ENCODE measurements at regions not wholly inside any gene's neighbourhood (a gene's known extent, or its start where the extent isn't known, plus 50 kb on each side); places are given as distances from the start of the nearest gene placed in this dataset.

DNA sequence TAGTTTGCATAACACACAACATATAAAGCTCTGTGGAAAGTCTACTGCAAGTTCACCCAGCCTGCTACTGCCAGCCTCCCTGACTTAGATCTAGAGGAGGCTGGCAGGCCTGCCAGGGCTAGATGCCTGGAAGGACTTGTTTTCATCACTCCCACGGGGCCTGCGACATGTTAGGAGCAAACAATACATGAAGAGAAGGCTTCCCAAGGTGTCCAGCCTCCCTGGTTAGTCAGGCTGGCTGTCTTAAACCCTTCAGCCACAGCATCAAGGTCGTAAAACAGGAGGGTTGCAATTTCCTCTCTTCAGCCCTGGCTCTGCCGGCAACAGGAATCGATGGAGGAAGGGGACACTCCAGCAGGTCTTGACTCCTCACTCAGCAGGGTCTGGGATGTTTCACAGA lies 104.5 kb downstream of the NGF start:
- H3K27ac Mint-ChIP-seq: no peak overlapping the region
- no peaks in the 10 kb centered on the region for H3K9me3 Mint-ChIP-seq
- no peaks in the 10 kb centered on the region for H3K4me1 Mint-ChIP-seq
- intact Hi-C loops (cut with micrococcal nuclease): no loop called here
- no peak for DNase-seq
- H3K36me3 Mint-ChIP-seq (ENCODE audit: low read depth): no peaks in the 10 kb centered on the region
- H3K27me3 Mint-ChIP-seq: no peaks in the 10 kb centered on the region
- no peak overlapping the region for H3K4me3 Mint-ChIP-seq

DNA sequence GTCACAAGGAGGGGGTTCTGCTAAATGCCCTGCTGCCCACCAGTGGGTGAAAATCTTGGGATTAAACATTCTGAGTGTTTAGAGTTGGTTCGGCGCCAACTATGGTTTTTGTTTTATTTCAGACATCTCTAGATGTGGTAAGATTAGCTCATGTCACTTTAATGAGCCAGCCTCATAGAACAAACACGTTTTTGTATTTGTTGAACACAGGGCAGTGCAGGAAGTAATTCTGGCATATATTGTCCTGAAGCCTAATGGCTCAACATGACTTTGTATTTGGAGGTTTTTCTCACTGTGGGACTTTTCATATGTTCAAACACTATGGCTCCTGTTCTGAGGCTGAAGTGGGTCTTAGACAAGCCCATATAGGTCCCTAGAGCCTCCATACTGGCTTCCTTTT lies 107.8 kb downstream of the NGF start:
- intact Hi-C loops (cut with micrococcal nuclease): no loop called here
- Mint-ChIP-seq H3K27ac (no peak overlapping the region), H3K36me3 (ENCODE audit: low read depth) (no peaks in the 10 kb centered on the region), H3K27me3 (no peaks in the 10 kb centered on the region), H3K4me3 (no peak overlapping the region), H3K4me1 (no peaks in the 10 kb centered on the region), H3K9me3 (no peaks in the 10 kb centered on the region)
- no peak for DNase-seq

DNA sequence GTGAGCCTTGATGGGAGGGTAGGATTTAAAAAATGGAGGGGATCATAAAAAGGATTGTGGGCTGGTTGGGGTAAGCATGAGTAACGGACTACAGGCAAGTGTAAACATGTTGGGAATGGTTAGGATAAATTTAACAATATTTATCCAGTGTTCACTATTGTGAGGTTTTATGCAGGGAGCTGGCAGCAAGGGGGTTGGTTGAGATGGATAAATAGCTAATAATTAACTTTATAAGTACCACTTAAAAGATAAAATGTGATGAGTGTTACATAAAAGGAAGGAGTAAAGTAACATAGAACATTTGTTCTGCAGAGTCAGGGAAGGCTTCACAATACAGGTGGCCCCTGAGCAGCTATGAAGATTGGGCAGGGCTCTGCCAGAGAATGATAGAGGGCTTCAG lies 109.0 kb downstream of the NGF start:
- H3K27ac Mint-ChIP-seq: no peak overlapping the region
- no peaks in the 10 kb centered on the region for H3K36me3 Mint-ChIP-seq (ENCODE audit: low read depth)
- no peaks in the 10 kb centered on the region for H3K27me3 Mint-ChIP-seq
- intact Hi-C loops (cut with micrococcal nuclease): no loop called here
- H3K9me3 Mint-ChIP-seq: no peaks in the 10 kb centered on the region
- no peak for DNase-seq
- no peaks in the 10 kb centered on the region for H3K4me1 Mint-ChIP-seq
- no peak overlapping the region for H3K4me3 Mint-ChIP-seq

DNA sequence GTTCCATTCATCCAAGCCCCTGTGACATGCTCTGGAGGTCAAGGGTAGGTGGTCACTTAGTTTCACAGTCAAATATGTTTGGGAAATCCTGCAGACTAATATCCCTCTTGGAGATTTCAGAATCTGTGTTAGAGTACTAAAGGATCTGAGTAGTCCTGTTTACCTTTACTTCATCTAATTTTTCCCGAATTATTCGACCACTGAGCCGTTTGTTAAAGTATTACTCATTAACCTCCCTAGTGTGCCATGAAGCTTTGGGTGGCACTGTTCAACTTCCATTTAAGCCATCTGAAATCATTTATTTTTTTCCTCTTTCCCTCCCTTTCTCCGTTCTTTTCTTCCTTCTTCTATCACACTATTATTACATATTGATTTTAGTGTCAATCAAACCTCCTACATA lies 109.9 kb downstream of the NGF start:
- Mint-ChIP-seq H3K4me1 (no peaks in the 10 kb centered on the region), H3K27ac (no peak overlapping the region), H3K4me3 (no peak overlapping the region), H3K36me3 (ENCODE audit: low read depth) (no peaks in the 10 kb centered on the region), H3K9me3 (no peaks in the 10 kb centered on the region), H3K27me3 (no peaks in the 10 kb centered on the region)
- intact Hi-C loops (cut with micrococcal nuclease): no loop called here
- DNase-seq: no peak

DNA sequence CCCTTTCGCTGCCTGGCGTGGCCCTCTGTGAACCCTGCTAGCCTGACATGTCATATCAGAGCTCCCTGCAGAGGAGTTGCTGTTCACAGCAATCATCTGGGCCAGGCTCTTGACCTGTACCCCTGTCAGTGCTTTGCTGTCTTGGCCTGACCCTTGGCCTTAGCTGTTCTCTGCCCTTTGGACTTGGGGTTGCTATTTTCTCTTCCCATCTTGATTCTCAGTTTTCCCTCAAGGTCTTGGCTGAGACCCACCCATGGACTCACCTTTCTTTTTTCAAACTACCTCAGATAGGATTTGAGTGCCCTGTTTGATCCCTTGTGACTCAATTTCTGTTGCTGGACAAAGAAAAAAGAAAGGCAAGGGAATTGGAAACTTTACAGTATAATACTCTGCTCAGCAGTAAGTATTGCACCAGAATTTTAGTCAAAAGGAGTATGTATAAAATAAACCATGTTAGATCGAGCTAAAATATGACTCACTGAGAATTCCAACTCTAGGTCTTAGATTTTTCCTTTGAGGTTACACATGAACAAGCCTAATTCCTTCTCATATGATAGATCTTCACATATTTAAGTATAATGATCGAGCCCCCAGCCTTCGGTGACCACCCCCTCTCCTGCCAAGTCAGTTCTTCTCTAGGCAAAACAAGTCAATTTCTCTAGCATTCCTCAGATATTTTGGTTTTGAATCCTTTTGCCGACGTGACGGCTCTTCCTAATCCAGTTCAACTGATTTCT lies 110.5 kb downstream of the NGF start:
- Mint-ChIP-seq H3K36me3 (ENCODE audit: low read depth) (no peaks in the 10 kb centered on the region), H3K27me3 (no peaks in the 10 kb centered on the region), H3K4me3 (no peak overlapping the region), H3K9me3 (no peaks in the 10 kb centered on the region), H3K27ac (no peak overlapping the region), H3K4me1 (no peaks in the 10 kb centered on the region)
- DNase-seq: no peak
- intact Hi-C loops (cut with micrococcal nuclease): no loop called here

DNA sequence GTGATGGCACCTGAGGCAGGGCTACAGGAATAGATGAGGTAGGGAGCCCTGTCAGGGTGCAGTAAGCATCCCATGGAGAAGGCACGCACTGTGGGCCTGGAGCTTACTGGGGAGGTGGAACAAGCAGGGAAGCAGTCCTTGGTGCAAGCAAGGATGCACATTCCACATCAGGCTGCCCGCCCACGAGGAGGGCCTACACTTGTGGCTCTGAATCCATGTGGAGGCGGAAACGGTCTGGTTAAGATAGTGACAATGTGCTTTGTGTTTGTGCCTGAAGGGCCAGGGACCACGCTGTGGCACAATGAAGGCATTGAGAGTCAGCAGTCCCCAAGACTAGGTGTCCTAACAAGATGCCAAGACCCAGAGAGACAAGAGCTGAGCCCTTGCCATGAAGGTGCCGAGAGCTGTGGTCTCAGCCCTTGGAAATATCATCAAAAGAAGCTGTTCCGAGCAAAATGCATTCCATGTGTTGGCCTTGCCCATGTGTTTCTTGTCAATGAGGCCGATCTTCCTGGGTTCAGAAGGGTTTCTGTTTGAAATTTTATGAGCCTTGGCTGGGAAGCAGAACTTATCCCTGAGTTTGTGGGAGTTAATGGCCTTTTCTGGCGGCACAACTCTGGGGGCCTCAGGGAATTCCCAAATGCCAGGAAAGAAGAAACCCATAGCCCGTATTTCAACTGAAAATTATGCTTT lies 111.9 kb downstream of the NGF start:
- intact Hi-C loops (cut with micrococcal nuclease): no loop called here
- Mint-ChIP-seq H3K4me3 (no peak overlapping the region), H3K27ac (no peak overlapping the region), H3K9me3 (no peaks in the 10 kb centered on the region), H3K36me3 (ENCODE audit: low read depth) (no peaks in the 10 kb centered on the region), H3K4me1 (no peaks in the 10 kb centered on the region), H3K27me3 (no peaks in the 10 kb centered on the region)
- no peak for DNase-seq

DNA sequence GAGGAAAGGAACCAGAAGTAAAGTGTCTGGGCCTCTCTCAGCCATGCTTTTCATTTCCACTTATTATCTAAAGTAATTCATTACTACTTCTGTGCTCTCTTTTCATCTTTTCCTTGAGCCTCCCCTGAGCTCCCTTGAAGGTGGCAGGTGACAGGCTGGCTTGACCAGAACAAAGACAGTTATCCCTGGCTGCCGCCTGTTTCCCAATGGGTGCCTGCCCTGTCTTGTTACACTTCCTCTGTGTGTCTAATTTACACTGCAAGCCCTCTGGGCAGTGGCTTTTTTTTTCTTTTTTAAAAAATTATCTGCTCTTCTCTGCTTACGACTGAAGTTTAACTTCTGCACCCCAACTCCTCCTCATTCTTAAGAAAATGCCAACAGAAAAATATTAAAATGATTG lies 113.4 kb downstream of the NGF start:
- no peaks in the 10 kb centered on the region for H3K4me1 Mint-ChIP-seq
- no peak overlapping the region for H3K4me3 Mint-ChIP-seq
- H3K36me3 Mint-ChIP-seq (ENCODE audit: low read depth): no peaks in the 10 kb centered on the region
- H3K27me3 Mint-ChIP-seq: no peaks in the 10 kb centered on the region
- no peak overlapping the region for H3K27ac Mint-ChIP-seq
- no peaks in the 10 kb centered on the region for H3K9me3 Mint-ChIP-seq
- intact Hi-C loops (cut with micrococcal nuclease): no loop called here
- no peak for DNase-seq

DNA sequence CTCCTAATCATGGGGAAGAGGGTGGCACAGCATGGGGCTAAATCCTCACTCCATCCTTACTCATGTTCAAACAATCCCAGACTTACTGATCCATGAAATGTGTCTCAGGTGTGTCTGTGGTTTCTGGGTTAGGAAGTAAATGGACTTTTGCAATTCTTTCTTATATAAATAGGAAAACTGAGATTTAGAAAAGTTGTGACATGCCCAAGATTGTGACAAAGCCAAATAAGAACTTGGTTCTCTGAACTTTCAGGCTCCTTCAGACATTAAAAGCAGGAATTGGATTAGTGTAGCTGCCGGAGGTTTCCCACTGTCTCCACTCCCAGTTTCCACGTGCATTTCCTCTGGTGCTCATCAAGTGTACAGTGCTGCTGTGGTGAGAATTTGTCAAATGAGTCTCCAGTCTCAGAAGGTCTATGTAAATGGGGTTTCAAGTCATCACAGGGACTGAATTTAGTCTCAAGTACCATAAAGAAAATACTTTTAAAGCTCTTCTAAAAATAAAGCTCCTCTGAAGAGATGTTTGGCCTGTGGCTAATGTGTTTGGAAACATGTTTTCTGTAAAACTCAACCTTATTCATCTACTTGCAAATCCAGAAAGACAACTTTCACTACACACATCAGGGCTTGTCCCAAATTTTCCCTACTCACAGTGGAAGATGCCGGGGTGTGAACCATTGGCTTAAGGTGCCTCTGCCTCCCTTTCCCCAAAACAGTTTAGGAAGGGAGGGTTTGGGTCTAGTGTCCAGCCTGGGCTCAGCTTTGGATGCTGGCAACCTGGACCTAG lies 115.2 kb downstream of the NGF start:
- DNase-seq: no peak
- intact Hi-C loops (cut with micrococcal nuclease): no loop called here
- H3K4me1 Mint-ChIP-seq: no peaks in the 10 kb centered on the region
- H3K9me3 Mint-ChIP-seq: no peaks in the 10 kb centered on the region
- no peak overlapping the region for H3K4me3 Mint-ChIP-seq
- peaks cover 2% of the 10 kb centered on the region for H3K27me3 Mint-ChIP-seq
- H3K27ac Mint-ChIP-seq: no peak overlapping the region
- no peaks in the 10 kb centered on the region for H3K36me3 Mint-ChIP-seq (ENCODE audit: low read depth)

DNA sequence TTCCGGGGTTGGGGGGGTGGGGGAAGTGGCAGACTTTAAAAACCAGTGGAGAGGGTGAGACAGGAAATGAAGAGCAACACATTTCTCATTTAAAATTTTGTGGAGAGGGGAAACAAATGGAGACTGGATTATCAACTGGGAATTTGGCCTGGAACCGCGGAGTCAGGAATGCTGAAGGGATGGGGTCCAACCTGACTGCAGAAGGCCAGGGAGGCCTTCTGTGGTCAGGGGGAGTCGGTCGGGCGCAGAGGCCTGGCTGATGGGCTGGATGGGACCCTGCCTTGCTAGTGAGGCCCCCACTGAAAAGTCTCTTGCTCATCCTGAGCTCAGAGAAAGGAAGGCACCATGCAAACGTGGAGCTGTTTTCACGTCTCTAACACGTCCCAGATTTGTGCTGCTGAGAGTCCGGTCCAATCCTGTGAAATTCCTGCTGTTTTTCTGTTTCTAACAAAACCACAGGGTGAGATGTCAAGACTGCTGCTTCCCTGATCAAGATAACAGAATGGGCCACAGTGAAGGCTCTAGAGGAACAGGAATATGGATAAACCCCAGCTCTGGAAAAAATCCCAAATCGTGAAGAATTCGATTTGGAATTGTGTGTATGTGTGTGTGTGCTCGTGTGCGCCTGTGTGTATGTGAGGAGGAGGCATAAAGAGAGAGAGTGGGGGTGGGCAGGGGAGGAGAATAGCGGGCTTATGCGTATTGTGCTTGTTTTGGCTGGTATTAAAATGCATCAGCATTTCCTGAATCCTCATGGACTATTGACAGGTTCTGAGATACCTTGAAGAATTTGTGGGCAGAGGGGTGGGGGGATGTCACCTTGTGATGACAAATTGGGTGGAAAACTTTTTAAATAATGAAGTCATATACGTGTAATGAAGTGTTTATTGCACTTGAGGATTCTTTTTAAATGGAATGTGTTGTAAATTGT lies 117.4 kb downstream of the NGF start:
- Mint-ChIP-seq H3K4me1 (no peaks in the 10 kb centered on the region), H3K9me3 (no peaks in the 10 kb centered on the region), H3K27ac (no peak overlapping the region), H3K4me3 (no peak overlapping the region), H3K27me3 (peaks cover 2% of the 10 kb centered on the region), H3K36me3 (ENCODE audit: low read depth) (no peaks in the 10 kb centered on the region)
- no peak for DNase-seq
- intact Hi-C loops (cut with micrococcal nuclease): no loop called here

DNA sequence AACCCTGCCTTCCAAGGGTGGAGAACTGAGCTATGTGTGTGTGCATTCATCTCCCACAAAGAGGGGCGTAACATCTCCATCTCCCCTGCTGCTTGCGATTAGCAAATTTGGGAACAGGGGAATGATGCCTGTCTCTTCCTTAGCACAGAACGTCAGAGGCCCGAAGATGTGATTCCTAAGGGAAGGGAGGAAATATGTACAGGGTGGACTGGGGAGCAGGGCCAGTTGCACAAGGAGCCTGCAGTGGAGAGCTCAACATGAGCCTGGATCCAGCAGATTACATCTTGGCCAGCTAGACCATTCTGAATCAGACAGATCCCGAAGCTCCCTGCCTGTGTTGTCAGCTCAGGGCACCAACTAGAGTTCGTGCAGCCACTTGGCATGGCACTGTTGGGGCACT lies 118.1 kb downstream of the NGF start:
- intact Hi-C loops (cut with micrococcal nuclease): no loop called here
- Mint-ChIP-seq H3K4me1 (no peaks in the 10 kb centered on the region), H3K9me3 (no peaks in the 10 kb centered on the region), H3K27me3 (peaks cover 2% of the 10 kb centered on the region), H3K36me3 (ENCODE audit: low read depth) (no peaks in the 10 kb centered on the region), H3K27ac (no peak overlapping the region), H3K4me3 (no peak overlapping the region)
- no peak for DNase-seq

DNA sequence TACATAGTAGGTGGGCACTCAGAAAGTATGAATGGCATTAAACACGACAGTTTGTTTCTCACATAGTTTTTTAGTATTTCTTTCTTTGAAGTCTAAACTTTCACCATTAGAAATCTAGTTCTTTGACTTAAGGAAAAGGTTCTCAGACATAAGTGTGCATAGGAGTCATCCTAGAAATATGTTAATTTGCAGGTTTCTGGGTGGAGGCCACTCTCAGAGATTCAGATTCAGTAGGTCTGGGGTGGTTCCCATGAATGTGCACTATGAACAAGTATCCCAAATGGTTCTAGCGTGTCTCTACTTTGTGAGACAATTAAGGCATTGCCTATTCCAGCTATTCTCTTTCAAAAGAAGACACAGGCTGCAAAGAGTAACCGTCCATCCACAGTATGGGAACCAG lies 119.3 kb downstream of the NGF start:
- no peaks in the 10 kb centered on the region for H3K4me1 Mint-ChIP-seq
- H3K4me3 Mint-ChIP-seq: no peak overlapping the region
- H3K27ac Mint-ChIP-seq: no peak overlapping the region
- intact Hi-C loops (cut with micrococcal nuclease): no loop called here
- no peaks in the 10 kb centered on the region for H3K36me3 Mint-ChIP-seq (ENCODE audit: low read depth)
- no peaks in the 10 kb centered on the region for H3K9me3 Mint-ChIP-seq
- peaks cover 2% of the 10 kb centered on the region for H3K27me3 Mint-ChIP-seq
- DNase-seq: no peak

DNA sequence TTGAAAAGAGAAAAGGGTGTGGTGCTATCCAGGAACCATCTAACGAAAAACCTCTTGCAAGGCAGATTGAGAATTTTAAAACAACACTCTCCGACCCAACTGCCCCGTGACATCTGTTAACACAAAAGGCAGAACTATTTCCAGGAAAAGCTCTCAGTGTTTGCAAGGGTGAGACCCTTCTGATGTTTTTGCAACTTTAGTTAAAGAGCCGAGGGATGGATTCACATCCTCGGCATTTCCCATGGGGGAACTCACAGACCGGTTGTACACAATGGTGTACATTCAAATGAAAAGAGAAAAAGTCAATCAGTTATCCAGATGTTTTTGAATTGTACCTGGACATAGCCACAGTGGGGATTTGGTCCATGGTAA lies 120.0 kb downstream of the NGF start:
- DNase-seq: no peak

DNA sequence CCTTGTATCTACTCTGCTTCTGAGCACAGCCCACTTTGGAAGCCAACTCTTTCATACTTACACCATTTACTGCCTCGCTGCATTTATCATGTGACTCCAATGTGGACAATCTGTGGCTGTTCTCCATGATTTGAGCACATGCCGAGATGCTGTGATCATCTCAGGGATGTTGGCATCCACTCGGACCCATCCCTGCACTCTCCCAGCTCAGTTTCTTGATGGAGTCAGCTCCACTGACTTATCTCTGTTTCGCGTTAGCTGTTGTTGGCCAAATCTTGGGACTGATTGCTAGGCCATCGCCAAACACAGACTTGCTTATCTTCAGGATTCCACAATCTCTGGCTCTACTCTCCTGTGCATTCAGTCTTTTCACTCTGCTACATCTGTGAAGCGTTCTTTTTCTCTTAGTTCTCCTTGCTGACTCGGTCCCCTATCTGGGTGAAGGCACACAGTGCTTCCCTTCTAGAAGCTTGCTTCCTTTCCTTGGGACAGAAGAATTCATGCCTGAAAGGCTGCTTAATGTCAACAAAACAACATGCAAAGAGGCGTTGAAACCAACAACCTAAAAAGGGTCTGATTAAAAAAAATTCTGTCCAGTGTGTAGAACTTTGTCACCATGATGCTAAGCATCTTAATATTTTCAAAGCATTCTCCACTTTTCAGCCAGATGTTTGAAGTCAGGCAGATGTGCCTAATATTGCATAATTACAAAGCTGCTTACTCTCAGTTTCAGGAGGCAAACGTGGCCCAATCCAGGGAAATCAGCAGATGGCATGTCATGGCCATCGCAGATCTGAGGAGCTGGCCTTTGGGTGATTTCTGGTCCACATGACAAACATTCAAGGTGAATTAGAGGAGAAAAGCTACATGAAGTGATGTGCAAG lies 120.7 kb downstream of the NGF start:
- Mint-ChIP-seq H3K4me3 (no peak overlapping the region), H3K9me3 (no peaks in the 10 kb centered on the region), H3K27ac (no peak overlapping the region), H3K36me3 (ENCODE audit: low read depth) (no peaks in the 10 kb centered on the region), H3K4me1 (no peaks in the 10 kb centered on the region), H3K27me3 (peaks cover 2% of the 10 kb centered on the region)
- no peak for DNase-seq
- intact Hi-C loops (cut with micrococcal nuclease): no loop called here

More for the DNA sequence above, 120.0 kb downstream of the NGF start:
- no peaks in the 10 kb centered on the region for H3K9me3 Mint-ChIP-seq
- H3K4me3 Mint-ChIP-seq: no peak overlapping the region
- H3K27me3 Mint-ChIP-seq: peaks cover 2% of the 10 kb centered on the region
- no peaks in the 10 kb centered on the region for H3K4me1 Mint-ChIP-seq
- intact Hi-C loops (cut with micrococcal nuclease): no loop called here
- no peaks in the 10 kb centered on the region for H3K36me3 Mint-ChIP-seq (ENCODE audit: low read depth)
- H3K27ac Mint-ChIP-seq: no peak overlapping the region
